ENCODE measurements at regions not wholly inside any gene's neighbourhood (a gene's known extent, or its start where the extent isn't known, plus 50 kb on each side); places are given as distances from the start of the nearest gene placed in this dataset.
"Not testable (repeated sequence)": the region's sequence is repeated elsewhere in the genome, so short reads cannot be mapped to it uniquely, and the experiment has no call there.

DNA sequence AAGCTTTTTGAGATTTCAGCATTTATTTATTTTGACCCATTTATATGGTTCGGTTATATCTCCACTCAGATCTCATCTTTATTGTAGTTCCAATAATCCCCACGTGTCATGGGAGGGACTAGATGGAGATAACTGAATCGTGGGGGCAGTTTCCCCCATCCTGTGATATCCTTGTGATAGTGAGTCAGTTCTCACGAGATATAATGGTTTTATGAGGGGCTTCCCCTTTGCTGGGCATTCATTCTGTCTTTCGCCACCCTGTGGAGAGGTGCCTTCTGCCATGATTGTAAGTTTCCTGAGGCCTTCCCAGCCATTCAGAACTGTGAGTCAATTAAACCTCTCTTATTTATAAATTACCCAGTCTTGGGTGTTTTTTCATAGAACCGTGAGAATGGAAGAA is 96.5 kb upstream of the PCSK1 start:
- no peak for DNase-seq

DNA sequence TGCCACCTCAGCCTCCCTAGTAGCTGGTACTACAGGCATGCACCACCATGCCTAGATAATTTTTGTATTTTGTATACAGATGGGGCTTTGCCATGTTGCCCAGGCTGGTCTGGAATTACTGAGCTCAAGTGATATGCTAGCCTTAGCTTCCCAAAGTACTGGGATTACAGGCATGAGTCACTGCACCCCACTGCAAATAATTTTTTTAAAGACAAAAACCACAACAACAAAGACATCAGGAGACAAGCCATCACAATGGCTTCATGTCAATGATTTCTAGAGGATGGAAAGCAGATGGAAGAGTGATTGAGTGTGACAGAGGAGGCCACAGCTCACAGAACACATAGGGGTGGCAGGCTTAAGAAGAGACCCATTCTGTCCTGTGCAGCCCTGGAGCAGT is 97.9 kb upstream of the PCSK1 start:
- no peak for DNase-seq

DNA sequence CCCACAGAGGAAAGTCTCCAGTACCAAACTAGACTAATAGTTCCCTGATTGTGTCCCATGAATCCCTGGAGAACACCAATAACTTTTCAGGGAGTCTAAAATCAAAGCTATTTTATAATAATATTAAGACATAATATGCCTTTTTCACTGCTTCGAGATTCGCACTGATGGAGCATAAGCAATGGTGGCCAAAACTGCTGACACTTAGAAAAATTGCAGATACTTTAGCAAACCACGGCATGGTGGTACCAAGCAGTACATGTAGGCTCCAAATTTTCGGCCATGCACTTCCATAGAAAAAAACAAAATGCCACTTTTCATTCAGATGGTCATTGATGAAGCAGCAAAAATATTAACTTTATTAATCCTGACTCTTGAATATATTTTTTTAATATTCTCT is 100.3 kb upstream of the PCSK1 start:
- DNase-seq = no peak

DNA sequence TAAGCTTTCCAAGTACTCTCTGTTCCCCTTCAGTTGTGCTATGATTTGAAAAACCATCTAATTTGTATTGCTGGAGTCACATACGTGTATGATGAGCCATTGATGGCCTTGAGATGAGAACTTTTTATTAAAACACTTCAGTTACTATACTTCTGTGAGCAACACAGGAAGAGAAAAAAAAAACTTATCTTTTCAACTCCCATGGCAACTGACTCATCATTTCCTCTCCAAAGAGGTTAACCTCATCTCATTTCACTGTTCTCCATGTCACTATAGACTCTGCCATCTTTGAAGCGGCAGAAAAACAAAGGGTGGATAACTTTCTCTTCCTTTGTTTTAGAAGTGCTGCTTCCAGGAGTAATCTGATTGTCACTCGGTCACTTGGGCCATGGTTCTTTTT is 104.3 kb upstream of the PCSK1 start:
- DNase-seq = no peak

DNA sequence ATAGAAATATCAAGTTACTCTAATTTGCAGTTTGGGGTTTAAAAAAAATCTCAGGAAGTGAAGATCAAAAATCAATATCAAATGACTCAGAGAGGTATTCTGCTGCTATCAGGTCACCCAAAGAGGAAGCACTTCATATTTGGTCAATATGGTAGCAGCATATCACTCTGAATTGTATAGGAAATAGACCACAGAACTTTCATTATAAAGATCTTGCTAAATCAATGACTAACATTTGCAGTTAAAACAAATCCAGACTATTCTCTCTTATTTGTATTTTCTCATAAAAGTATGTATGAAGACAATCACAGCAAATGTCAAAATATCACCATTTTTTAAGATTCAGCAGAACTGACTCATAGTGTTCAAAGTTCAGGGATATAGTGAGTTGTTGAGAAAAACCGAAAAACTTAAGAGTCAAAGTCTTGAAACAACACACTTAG is 105.8 kb upstream of the PCSK1 start:
- DNase-seq = no peak

DNA sequence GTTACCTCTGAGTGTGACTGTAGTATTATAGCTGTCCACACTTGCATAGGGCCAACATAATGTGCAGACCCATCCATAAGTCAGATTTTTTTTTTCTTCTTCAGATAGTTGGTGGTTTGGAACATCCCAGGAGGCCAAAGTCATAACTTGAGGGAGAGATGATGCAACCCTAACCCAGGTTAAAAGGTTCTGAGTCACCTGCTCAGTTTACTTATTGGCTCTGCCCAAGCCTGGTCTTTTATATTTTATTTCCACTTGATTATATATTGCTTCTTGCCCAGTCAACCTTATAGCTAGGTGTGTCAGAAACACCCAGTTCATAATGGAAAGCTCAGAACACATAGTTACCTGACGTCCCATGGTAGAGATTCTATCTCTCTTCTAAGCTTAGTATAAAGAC is 113.1 kb upstream of the PCSK1 start:
- no peak for DNase-seq

DNA sequence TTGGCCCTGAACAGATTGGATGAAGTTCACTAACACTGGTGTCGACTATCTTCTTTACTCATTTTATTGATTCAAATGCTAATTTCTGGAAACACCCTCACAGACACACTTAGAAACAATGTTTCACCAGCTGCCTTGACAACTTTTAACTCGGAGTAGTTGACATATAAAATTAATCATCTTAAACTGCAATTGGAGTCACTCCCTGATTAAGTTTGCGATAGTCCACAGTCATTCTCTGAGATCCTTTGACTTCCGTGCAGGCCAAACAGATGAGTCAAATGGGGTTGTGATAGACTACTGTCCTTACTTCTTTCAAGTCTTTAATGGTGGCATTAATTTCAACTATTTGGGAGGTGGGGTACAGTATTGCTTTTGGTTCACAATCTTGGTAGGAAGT is 114.4 kb upstream of the PCSK1 start:
- DNase-seq = no peak

DNA sequence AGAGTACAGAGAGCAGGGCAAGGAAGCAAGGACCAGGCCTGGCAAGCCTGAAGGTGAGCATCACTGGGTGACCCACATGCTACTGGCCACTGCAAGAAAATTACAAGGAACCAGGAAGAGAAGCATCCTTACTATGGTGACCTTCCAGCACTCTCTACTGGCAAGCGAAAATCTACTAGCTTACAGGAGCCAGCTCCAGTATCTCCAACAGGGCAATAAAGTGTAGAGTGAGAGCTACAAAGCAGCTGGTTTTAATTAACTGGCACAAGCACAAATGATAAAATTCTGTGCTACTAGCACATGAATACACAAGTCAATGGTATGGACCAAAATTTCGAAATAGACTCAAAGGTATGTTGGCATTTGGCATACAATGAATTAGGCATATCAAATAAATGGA is 113.3 kb upstream of the CAST start:
- no peak for DNase-seq

DNA sequence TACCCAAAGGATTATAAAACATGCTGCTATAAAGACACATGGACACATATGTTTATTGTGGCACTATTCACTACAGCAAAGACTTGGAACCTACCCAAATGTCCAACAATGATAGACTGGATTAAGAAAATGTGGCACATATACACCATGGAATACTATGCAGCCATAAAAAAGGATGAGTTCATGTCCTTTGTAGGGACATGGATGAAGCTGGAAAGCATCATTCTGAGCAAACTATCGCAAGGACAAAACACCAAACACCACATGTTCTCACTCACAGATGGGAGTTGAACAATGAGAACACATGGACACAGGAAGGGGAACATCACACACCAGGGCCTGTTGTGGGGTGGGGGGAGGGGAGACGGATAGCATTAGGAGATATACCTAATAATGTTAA is 101.3 kb upstream of the CAST start:
- DNase-seq = not testable (repeated sequence)

DNA sequence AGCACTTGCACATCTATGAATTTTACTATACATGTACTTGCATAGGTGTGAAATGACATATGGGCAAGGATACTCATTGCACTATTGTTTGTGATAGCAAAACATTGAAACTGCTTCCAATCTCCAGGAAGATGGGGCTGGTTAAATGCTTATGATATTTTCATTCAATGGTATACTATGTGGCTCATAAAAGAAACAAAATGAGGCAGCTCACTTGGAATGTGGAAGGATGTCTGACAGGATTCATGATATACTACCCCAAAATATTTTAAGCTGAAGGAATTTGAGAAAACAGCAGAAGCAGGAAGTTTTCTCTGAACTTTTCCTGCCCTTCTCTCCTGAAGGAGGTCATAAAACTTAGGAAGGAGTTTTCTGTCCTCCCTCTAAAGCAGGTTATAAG is 99.6 kb upstream of the CAST start:
- DNase-seq = no peak

DNA sequence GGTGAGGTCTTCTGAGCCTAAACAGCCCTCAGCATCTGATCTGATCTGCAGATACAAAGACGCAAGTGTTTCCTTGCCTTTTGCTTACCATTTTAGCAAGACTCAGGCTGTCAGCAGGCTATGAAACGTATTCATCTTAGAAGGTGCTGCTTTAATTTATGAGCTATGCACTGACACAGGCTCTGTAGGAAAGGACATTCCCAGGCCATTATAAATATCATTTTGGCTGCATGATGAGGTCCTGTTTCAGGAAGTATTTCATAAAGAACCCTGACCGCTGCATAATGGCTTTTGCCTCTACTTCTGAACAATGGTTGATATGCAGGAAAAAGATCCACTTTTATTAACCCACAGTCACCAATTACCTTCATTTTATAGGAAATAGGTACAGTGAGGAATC is 98.4 kb upstream of the CAST start:
- DNase-seq = no peak

DNA sequence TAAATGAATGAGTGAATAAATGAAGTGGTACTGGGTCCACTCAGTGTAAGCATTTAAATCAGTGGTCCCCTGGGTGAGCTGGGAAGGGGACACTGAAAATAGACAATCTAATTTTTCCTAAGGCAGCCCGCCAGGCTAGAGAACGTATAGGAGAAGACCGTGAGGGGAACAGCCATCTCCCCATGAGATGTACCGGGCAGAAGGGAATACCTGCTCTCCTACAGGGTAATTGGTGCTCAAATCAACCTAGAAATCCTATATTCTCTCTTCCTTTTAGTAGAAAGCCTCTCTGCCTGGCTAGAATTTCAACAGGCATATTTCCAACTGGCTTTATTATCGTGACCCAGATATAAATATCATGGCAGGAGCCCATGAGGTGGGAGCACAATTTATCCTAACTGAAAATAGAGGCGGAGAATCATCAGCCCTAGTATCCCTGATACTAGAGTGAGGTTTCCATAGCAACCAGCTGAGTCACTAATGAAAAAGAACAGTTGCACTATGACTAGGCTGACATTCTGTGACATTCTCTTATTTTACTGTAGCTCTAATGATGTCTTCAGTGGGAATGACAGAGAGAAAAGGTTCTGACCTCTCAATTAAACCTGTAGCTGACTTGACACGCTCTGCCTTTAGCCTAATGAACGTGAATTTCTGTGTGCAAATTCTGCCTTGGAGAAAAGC is 96.5 kb upstream of the CAST start:
- DNase-seq = no peak

DNA sequence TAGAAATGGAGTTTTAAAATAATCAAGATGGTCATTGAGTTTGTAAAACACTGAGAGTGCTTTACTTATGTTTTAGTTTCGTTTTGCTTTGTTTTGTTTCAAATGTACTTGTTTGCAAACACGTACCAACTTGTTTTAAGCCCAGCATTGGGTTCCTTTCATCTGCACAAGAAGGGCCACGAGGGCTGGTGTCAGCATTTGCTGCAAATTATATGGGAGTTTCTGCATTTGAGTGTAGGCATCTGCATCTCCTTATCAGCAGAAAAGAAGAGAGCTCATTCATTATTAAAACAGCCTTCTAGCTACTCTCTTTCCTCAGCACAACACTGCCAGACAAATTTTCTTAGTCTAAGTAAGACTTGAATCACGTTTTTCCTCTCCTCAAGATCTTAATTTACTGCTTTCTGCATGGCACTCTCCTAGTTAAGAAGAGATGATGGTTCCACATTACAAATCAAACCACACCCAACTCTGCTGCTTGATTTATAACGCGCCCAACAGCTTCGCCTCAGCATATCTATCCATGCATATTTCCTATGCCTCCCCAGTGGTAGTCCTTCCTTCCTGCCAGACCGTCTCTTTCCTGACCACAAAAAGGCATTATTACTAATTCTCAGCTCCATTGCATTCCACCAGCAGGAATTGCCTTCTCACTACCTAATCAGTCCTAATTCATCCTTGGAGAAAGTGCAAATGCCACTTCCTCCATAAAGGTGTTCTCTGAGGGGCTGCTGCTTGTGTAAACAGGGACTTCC is 95.2 kb upstream of the CAST start:
- DNase-seq = no peak

DNA sequence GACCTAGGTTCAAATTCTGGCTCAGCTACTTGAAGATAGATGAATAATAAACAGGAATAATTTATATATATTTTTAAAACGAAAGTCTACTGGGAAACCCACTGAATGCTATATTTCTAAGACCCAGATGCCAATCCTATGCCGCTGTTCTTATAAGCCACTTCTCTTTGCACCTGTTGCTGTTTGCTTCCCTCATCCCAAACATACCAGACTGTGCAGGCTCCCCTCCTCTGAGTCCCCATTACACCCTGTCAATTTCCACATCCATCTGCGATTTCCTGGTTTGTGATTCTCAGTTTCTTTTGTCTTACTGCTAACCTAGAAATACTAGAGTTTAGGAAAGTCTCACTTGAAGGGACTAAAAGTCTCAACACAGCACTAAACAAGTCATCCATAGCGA is 92.8 kb upstream of the CAST start:
- DNase-seq = no peak

DNA sequence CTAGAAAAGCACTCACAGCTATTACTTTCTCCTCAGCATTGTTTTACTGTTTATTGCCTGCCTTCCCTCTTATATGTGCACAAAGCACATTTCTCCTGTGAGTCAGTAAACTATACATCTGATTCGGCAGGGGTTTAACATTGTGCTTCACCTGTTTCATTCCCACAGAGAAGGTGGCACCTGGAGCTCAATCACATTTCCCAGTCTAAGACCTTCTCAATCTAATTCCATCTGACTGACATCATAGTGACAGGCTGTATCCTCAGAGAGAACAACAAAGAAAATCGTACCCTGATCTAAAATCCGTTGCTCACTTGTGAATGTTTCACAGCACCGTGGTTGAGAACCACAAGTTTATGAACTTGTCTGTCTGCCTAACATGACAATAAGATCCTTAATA is 92.4 kb upstream of the CAST start:
- DNase-seq = no peak

DNA sequence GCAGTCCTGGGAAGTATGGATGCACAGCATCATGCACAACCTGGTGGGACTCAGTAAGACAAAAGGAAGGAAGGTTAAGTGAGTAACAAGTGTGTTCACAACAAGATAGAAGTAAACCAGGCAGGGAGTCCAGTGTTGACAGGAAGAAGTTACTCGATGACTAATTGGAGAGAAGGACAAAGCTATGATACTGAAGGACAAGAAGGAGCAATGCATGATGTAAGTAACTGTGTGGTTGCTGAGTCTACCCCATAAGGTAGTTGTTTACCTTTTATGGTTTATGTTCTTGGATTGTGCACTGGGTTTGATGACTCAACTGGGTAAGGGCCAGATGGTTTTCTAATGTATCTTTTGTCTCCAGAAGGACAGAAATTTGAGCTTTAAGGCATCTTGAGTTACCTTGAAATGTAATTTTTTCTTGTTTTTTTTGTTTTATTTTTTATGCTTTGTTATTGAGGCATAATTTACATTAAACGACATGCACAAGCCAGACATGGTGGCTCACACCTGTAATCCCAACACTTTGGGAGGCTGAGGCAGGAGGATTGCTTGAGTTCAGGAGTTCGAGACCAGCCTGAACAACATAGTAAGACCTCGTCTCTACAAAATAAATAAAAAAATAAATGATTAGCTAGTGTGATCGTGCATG is 89.2 kb upstream of the CAST start:
- DNase-seq = no peak

DNA sequence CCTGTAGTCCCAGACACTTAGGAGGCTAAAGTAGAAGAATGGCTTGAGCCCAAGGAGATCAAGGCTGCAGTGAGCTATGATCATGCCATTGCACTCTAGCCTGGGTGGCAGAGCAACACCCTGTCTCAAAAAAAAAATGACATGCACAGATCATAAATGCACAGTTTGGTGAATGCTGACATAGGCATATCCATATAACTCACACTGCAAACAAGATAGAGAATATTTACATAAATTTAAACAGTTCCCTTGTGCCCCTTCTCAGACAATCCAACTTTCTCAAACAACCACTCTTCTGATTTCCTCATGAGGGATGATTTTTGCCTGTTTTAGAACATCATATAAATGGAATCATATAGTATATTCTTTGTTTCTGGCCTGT is 88.7 kb upstream of the CAST start:
- DNase-seq = no peak

DNA sequence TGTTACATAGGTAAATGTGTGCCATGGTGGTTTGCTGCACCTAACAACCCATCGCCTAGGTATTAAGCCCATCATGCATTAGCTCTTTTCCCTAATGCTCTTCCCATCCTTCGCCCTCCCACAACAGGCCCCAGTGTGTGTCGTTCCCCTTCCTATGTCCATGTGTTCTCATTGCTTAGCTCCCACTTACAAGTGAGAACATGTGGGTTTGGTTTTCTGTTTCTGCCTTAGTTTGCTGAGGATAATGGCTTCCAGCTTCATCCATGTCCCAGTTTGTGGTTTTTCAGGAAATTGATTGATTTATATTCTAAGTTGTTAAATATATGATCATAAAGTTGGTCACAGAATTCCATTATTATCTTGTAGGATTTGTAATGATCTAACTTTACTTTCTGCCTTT is 85.3 kb upstream of the CAST start:
- no peak for DNase-seq

DNA sequence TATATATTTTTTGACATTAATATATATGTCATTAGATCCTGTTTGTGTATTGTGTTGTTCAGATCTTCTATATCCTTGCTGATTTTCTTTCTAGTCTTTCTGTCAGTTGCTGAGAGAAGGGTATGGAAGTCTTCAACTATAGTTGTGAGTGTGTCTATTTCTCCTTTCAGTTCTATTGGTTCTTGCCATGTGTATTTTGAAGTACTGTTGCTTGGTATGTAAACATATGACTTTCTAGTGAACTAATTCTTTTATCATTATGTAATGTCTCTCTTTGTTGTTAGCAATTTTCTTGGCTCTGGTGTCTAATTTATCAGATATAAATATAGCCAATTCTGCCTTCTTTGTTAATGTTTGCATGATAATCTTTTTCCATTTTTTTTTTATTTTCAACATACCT is 84.3 kb upstream of the CAST start:
- DNase-seq = no peak

DNA sequence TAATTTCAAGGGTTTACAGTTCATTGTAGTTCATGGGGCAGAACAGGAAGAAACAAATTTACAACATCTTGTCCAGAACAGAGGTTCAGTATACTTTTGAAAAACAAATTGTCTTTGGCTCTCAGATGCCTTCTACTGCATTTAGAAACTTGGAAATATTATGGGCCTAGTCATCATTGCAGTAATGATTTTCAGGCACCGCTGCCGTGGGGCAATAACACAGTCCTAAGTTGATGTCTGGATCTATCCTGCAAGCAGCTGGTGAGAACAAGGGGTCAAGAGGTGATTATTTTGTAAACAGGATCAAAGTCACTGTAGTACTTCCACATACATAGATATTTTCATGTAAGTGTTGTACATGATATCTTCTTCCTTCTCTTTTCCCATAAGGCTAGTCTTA is 82.5 kb upstream of the CAST start:
- no peak for DNase-seq

DNA sequence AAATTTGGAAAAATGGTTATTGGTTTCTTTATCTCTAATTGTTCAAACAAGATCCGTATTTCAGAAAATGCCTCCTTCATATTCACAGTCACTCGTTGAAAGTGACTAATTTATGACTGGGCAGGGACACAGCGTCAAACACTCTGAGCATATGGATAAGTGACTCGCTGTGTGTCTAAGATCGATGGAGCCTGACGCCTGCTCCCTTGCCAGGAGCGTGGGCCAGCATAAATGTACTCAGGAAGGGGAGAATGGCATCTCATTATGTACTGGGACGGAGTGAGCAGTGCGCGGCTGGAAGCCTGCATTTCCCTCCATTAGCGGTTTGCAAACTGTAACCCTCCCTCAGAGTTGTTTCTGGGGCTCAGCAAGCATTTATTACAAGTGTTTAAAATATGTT is 79.8 kb upstream of the CAST start:
- no peak for DNase-seq

DNA sequence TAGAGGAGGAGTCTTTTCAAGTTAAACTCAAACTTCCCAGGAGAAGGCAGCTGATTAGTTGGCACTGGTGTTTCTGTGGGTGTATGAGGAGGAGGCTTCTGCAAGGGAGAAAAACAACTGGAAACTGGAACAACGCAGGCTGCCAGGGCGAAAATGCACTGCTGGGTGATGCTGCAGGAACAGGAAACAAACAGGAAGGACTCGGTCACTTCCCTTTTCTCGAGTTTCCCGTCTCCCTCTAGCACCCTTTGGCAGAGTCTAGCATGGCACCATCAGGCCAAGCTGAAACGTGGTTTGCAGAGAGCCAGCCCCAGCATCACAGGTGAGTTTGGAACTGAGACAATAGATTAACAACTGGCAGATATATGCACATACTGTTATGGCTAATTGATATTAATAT is 77.5 kb upstream of the CAST start:
- DNase-seq = no peak

DNA sequence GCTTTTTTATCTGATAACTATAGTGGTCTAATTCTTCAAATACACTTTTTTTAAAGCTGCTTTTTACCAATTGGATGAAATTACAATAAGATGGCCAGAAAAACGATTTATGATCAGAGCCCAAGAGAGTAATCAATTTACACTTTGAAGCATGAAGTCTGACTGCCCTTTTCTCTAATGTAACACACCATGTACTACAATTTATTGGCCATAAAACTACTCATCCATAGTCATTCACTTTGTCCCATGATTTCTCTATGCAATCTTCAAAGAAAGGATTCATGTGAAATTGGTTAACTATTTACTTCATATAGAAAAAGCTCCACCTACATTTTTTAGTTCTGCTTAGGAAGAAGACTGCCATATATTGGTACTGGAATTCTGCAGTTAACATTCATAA is 73.6 kb upstream of the CAST start:
- DNase-seq = no peak

DNA sequence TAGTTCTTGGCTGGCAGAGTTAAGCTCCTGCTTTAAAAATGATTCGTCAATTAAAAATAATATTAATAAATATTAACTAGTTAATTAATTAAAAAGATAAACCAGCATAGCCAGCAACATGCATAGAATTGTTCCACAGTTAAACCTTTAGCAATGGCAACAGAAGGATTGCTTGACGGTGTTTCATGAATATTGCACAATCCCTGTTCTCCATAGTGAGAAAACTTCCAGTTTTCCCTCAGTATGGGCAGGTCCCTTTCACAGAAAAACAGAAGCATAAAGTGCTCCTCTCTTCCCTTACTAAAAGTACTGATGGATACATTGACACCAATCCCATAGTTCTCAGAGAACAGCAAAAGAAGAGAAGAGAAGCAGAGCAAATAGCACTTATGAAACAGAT is 71.4 kb upstream of the CAST start:
- DNase-seq = no peak
